HG03066 (cell line): ENCODE measurements at regions not wholly inside any gene's neighbourhood (a gene's known extent, or its start where the extent isn't known, plus 50 kb on each side); places are given as distances from the start of the nearest gene placed in this dataset.
"Not testable (repeated sequence)": the region's sequence is repeated elsewhere in the genome, so short reads cannot be mapped to it uniquely, and the experiment has no call there.

Source experiments
- ATAC-seq: cut with Tn5 transposase; IDR thresholded peaks from one replicate; pipeline ENCODE4 v1.9.1; 2021; ENCODE audit warnings: low read depth; ENCODE audit not compliant: unreplicated experiment

- no peak for ATAC-seq
Measured at GRCh38 chr18:56445422-56445821, 193.0 kb downstream of the TXNL1 start.

- ATAC-seq: no peak
Measured at GRCh38 chr18:56444201-56444600, 194.2 kb downstream of the TXNL1 start.

- no peak for ATAC-seq
Measured at GRCh38 chr18:56443166-56443907, 195.1 kb downstream of the TXNL1 start.

GRCh38 chr18:56438480-56438879 is 199.9 kb downstream of the TXNL1 start:
- not testable (repeated sequence) for ATAC-seq

- ATAC-seq: no peak
Measured at GRCh38 chr18:56436651-56437050, 201.7 kb downstream of the TXNL1 start.

GRCh38 chr18:56433919-56434318 is 204.5 kb downstream of the TXNL1 start:
- ATAC-seq: no peak

- ATAC-seq: no peak
Measured at GRCh38 chr18:56431551-56431950, 206.8 kb downstream of the TXNL1 start.

GRCh38 chr18:56423626-56424025 is 214.8 kb downstream of the TXNL1 start:
- ATAC-seq: no peak

- no peak for ATAC-seq
Measured at GRCh38 chr18:56421647-56422046, 216.7 kb downstream of the TXNL1 start.

GRCh38 chr18:56420868-56421267 is 217.5 kb downstream of the TXNL1 start:
- not testable (repeated sequence) for ATAC-seq

GRCh38 chr18:56414357-56414756 is 224.0 kb downstream of the TXNL1 start:
- no peak for ATAC-seq

GRCh38 chr18:56413862-56414261 is 224.5 kb downstream of the TXNL1 start:
- no peak for ATAC-seq

- no peak for ATAC-seq
Measured at GRCh38 chr18:56412951-56413350, 225.4 kb downstream of the TXNL1 start.

- no peak for ATAC-seq
Measured at GRCh38 chr18:56409736-56410135, 228.7 kb downstream of the TXNL1 start.

- ATAC-seq: no peak
Measured at GRCh38 chr18:56407646-56408180, 230.7 kb downstream of the TXNL1 start.

- no peak for ATAC-seq
Measured at GRCh38 chr18:56402872-56403516, 235.4 kb downstream of the TXNL1 start.

GRCh38 chr18:56393870-56394269 is 244.5 kb downstream of the TXNL1 start:
- ATAC-seq: no peak

GRCh38 chr18:56391931-56392590 is 246.3 kb downstream of the TXNL1 start:
- no peak for ATAC-seq

- ATAC-seq: no peak
Measured at GRCh38 chr18:56390626-56391025, 247.8 kb downstream of the TXNL1 start.

- ATAC-seq: no peak
Measured at GRCh38 chr18:56389190-56389589, 249.2 kb downstream of the TXNL1 start.

- ATAC-seq: no peak
Measured at GRCh38 chr18:56388571-56388970, 249.8 kb downstream of the TXNL1 start.
